ENCODE measurements at regions not wholly inside any gene's neighbourhood (a gene's known extent, or its start where the extent isn't known, plus 50 kb on each side); places are given as distances from the start of the nearest gene placed in this dataset.

DNA sequence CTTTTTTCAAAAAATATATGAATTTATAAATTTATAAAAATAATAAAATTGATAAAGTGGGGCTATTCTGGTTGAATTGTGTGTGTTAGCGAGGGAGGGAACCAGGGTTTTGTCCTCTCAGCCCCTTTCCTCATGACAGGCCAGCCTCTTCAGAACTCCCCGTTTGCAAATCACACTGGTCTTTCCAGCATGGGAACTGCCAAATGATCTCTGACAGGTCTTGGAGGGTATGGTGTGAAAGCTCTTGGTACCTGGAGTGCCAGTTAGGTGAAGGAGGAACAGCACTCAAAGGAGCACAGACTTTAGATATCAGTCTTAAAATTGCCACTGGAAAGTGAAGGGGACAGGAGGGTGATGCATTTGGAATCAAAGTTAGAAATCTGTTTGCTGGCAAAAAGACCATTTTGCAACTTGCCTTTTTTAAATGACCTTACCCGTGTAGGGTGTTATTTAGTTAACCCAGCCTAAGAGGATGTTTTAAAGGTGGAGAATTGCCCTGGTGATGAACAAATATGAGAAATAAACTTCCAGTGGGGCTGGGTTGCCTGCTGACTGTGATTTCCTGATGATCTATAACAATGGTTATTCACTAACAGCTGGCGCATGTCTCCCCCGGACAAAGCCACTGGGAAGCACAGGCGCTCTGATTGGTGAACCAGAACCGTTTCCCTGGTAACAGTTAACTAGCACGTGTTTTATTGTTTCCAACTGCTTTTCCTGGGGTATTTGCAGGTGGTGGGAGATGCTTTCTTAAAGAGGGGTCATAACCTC lies 85.3 kb upstream of the EFEMP1 start:
- Histone ChIP-seq H3K4me1 (replicated peaks in 1 of 4; ENCODE audit: control insufficient read depth in 3 of 4, insufficient read depth in 4 of 4, low read length in 3 of 4) (peaks cover 3 to 10% (median 4%) of the 10 kb centered on the region in 4 experiments; a peak in 6 of 7 replicates), H3K79me1 (ENCODE audit: low read depth, low read length) (no peaks in the 10 kb centered on the region), H3K36me3 (ENCODE audit: control insufficient read depth in 2 of 4, insufficient read depth in 4 of 4, low read length in 3 of 4) (no peaks in the 10 kb centered on the region), H3K56ac (replicated peaks; ENCODE audit: insufficient read length, low read depth, low read length) (no peak overlapping the region), H3K9me3 (ENCODE audit: insufficient read depth in 2 of 2, low read depth in 1 of 2, low read length in 1 of 2) (no peaks in the 10 kb centered on the region), H3K23ac (ENCODE audit: insufficient read length) (no peak overlapping the region), H2AK5ac (ENCODE audit: low read depth, low read length) (no peak overlapping the region), H3K23me2 (ENCODE audit: low read depth, low read length) (no peaks in the 10 kb centered on the region), H4K20me1 (replicated peaks in 1 of 2; ENCODE audit: control insufficient read depth in 1 of 2, insufficient read depth in 2 of 2, low read length in 2 of 2) (no peaks in the 10 kb centered on the region), H3K4me3 (ENCODE audit: extremely low read depth in 1 of 4, insufficient read depth in 2 of 4, low read depth in 3 of 4, low read length in 4 of 4) (peak overlapping the region in 1 of 4 experiments; percentile 26; a peak in 4 of 8 replicates), H2BK5ac (ENCODE audit: low read depth, low read length) (no peak overlapping the region), H4K5ac (ENCODE audit: insufficient read length, low read depth, low read length) (no peak overlapping the region), H2BK20ac (ENCODE audit: low read length) (no peak overlapping the region), H3K27me3 (replicated peaks in 1 of 4; ENCODE audit: control insufficient read depth in 3 of 4, extremely low read depth in 1 of 4, insufficient read depth in 3 of 4, low read length in 3 of 4) (no peaks in the 10 kb centered on the region), H3K9ac (replicated peaks in 1 of 4; ENCODE audit: extremely low read depth in 1 of 4, low read depth in 3 of 4, low read length in 3 of 4) (no peak overlapping the region), H2BK120ac (replicated peaks; ENCODE audit: low read depth, low read length) (no peak overlapping the region), H2BK15ac (ENCODE audit: low read length) (no peak overlapping the region), H2BK12ac (ENCODE audit: low read depth, low read length) (no peak overlapping the region), H3K4me2 (ENCODE audit: insufficient read depth in 1 of 2, low read depth in 2 of 2, low read length in 2 of 2) (peak overlapping the region; percentile 20 to 57; a peak in 3 of 4 replicates), H4K91ac (replicated peaks; ENCODE audit: insufficient read length, low read length) (no peak overlapping the region), H3K14ac (ENCODE audit: insufficient read length) (no peak overlapping the region), H2AFZ (ENCODE audit: low read length) (peak overlapping the region; percentile 42; the same call in 1 of the 2 replicates), H3K4ac (replicated peaks; ENCODE audit: insufficient read length, low read depth, low read length) (no peak overlapping the region), H3K27ac (ENCODE audit: low read depth, low read length) (no peak overlapping the region), H3K79me2 (ENCODE audit: control insufficient read depth in 1 of 2, insufficient read depth in 2 of 2, low read length in 2 of 2) (no peaks in the 10 kb centered on the region), H4K8ac (ENCODE audit: extremely low read depth, insufficient read depth, low read length) (no peak overlapping the region), H3K18ac (ENCODE audit: extremely low read depth, low read length) (no peak overlapping the region)
- POLR2A ChIA-PET (ENCODE audit: partially characterized antibody), result interaction anchor here (0.6 to 1.0 kb wide), 2 partner anchors 83 to 718 kb away, joined by 3 read pairs; no protein-coding TSS in a partner anchor
- DNase-seq (ENCODE audit: low read depth in 1 of 2, low spot score in 2 of 2) (peak; percentile 33 to 62), FAIRE-seq (peak; percentile 94)
- CTCF ChIA-PET (ENCODE audit: partially characterized antibody), result interaction anchor here (2.3 to 4.3 kb wide), 4 partner anchors 32 to 290 kb away, joined by 5 to 20 read pairs (median 12); no protein-coding TSS in a partner anchor
- WGBS, 2 experiments (ENCODE audit: extremely low coverage in 1 of 2, insufficient coverage in 1 of 2, insufficient read length in 1 of 2, insufficient replicate concordance in 2 of 2, low coverage in 1 of 2, low lambda C conversion rate in 2 of 2, missing lambda C conversion rate in 1 of 2), result 28% methylated on average over 8 of the region's 8 CpGs; no CpG with 5 or more reads in 1 of the 2 experiments
- TF ChIP-seq SP4 (IDR thresholded peaks at IDR 0.05; ENCODE audit: low read length), result no peak
- TF ChIP-seq CBX5 (IDR thresholded peaks at IDR 0.05; ENCODE audit: low read depth, low read length), result no peak
- TF ChIP-seq, protein P1, sequence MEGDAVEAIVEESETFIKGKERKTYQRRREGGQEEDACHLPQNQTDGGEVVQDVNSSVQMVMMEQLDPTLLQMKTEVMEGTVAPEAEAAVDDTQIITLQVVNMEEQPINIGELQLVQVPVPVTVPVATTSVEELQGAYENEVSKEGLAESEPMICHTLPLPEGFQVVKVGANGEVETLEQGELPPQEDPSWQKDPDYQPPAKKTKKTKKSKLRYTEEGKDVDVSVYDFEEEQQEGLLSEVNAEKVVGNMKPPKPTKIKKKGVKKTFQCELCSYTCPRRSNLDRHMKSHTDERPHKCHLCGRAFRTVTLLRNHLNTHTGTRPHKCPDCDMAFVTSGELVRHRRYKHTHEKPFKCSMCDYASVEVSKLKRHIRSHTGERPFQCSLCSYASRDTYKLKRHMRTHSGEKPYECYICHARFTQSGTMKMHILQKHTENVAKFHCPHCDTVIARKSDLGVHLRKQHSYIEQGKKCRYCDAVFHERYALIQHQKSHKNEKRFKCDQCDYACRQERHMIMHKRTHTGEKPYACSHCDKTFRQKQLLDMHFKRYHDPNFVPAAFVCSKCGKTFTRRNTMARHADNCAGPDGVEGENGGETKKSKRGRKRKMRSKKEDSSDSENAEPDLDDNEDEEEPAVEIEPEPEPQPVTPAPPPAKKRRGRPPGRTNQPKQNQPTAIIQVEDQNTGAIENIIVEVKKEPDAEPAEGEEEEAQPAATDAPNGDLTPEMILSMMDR (IDR thresholded peaks at IDR 0.05; ENCODE audit: control extremely low read depth in 1 of 3, insufficient read depth in 1 of 3, low read depth in 1 of 3, low read length in 3 of 3), result no peak
- TF ChIP-seq POU5F1 (IDR thresholded peaks at IDR 0.05; ENCODE audit: low read depth, low read length), result no peak
- no peak for TF ChIP-seq KDM4A (IDR thresholded peaks at IDR 0.05; ENCODE audit: low read depth, low read length, severe bottlenecking)
- TF ChIP-seq CREB1 (IDR thresholded peaks at IDR 0.05), result no peak
- TF ChIP-seq TAF1 (IDR thresholded peaks at IDR 0.05; ENCODE audit: low read depth, low read length), result no peak
- TF ChIP-seq HDAC2 (IDR thresholded peaks at IDR 0.05; ENCODE audit: borderline replicate concordance in 1 of 2, low read depth in 2 of 2, low read length in 2 of 2), result no peak
- TF ChIP-seq SIN3A (conservative IDR thresholded peaks at IDR 0.05 in 1 of 2, IDR thresholded peaks at IDR 0.05 in 1 of 2; ENCODE audit: low read depth in 1 of 2, low read length in 2 of 2), result peak; percentile 87 to 88; a peak in 3 of 4 replicates
- no peak for TF ChIP-seq SUZ12 (IDR thresholded peaks at IDR 0.05; ENCODE audit: low read length)

Data from H1 (cell line).